Activated CD8-positive, alpha-beta T cell treated with anti-CD3 and anti-CD28 coated beads for 36 hours (primary cell): ENCODE measurements at regions not wholly inside any gene's neighbourhood (a gene's known extent, or its start where the extent isn't known, plus 50 kb on each side); places are given as distances from the start of the nearest gene placed in this dataset.
"Not testable (repeated sequence)": the region's sequence is repeated elsewhere in the genome, so short reads cannot be mapped to it uniquely, and the experiment has no call there.

Experiments used
- ATAC-seq: fragments of 200-7000 bp; cut with Tn5 transposase; one replicate; pipeline ENCODE4 v1.10.0; 2021; ENCODE audit warnings: mild to moderate bottlenecking, moderate library complexity
- CTCF ChIA-PET: fragments of 350-600 bp; sonication (Branson Sonifier 250); formaldehyde crosslinking; loops from one replicate; lab custom pipeline; 2021; ENCODE audit warnings: antibody characterized with exemption; lab: Charles Lee
- POLR2A ChIA-PET: fragments of 350-600 bp; sonication (Branson Sonifier 250); formaldehyde crosslinking; loops from one replicate; lab custom pipeline; 2021; ENCODE audit warnings: antibody characterized with exemption; lab: Charles Lee
- DNase-seq: peaks from one replicate; pipeline ENCODE4 v3.0.0-alpha.2; 2020
- H3K27ac Mint-ChIP-seq: one replicate; pipeline ENCODE4 v1.8.0; 2021; ENCODE audit warnings: mild to moderate bottlenecking, mixed read lengths
- H3K27me3 Mint-ChIP-seq: one replicate; pipeline ENCODE4 v1.8.0; 2021; ENCODE audit warnings: mixed read lengths
- H3K36me3 Mint-ChIP-seq: one replicate; pipeline ENCODE4 v1.8.0; 2021; ENCODE audit warnings: low read depth, mixed read lengths
- H3K4me1 Mint-ChIP-seq: one replicate; pipeline ENCODE4 v1.8.0; 2021; ENCODE audit warnings: low read depth, mixed read lengths
- H3K4me3 Mint-ChIP-seq: one replicate; pipeline ENCODE4 v1.8.0; 2021; ENCODE audit warnings: mild to moderate bottlenecking, moderate library complexity, mixed read lengths
- H3K9me3 Mint-ChIP-seq: one replicate; pipeline ENCODE4 v1.8.0; 2021; ENCODE audit warnings: mixed read lengths
- CTCF ChIP-seq: fragments of 200-600 bp; IDR thresholded peaks from one replicate; pipeline ENCODE4 v1.8.0; 2022; ENCODE audit warnings: antibody characterized with exemption, mild to moderate bottlenecking
- intact Hi-C: fragments of 100-400 bp; cut with micrococcal nuclease; formaldehyde crosslinking; loops from one replicate; pipeline ENCODE4 v1.10.0; 2022

DNA sequence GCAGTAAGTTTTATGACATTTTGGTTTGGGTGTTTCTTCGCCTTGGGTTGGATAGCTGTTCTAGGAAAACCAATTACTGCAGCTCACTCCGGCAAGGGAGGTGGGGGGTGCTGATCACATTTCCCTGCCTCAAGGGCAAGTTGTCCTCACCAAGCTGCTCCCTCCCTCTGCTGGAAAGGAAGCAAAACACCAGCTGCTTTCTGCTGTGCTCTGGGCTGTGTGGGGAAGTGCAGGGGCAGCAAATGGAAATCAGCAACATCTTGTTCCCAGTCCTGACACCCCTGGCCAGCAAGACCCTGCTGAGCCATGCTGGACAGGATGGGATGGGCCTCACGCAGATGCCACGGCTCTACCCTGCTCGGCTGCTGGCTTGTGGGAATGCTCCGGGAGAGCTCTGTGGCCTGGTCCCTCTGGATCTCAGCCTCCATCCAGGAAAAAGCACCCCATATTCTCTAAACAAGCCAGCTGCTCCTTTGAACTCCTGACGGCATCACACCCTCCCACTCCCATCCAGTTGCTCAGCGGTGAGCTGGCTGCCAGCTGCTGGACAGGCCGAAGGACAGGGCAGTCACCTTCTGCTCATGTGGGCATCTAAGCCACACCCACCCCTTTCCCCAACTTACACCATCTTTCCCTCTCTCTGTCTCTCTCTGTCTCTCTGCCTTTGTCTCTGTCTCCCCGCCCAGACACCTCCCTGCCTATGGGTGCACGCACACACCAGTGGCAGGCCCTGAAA is 52.4 kb upstream of the EIF5 start:
- Mint-ChIP-seq H3K36me3 (no peaks in the 10 kb centered on the region), H3K27me3 (peaks cover 52% of the 10 kb centered on the region), H3K27ac (no peak overlapping the region), H3K4me3 (no peak overlapping the region), H3K4me1 (peaks cover 3% of the 10 kb centered on the region), H3K9me3 (peaks cover 4% of the 10 kb centered on the region)
- CTCF ChIA-PET: interaction anchor here (1.8 kb wide), 1 partner anchor 177 kb away, joined by 8 read pairs; no protein-coding TSS in a partner anchor
- no peak for TF ChIP-seq CTCF
- intact Hi-C loops: no loop called here
- DNase-seq (no peak), ATAC-seq (no peak)
- POLR2A ChIA-PET: no interaction called here

- ATAC-seq, H3K9me3 Mint-ChIP-seq, H3K27ac Mint-ChIP-seq, H3K36me3 Mint-ChIP-seq, H3K4me3 Mint-ChIP-seq, DNase-seq, H3K4me1 Mint-ChIP-seq, intact Hi-C loops: not testable (repeated sequence)
- CTCF ChIA-PET: interaction anchor here (1.8 kb wide), 1 partner anchor 177 kb away, joined by 8 read pairs; no protein-coding TSS in a partner anchor
- POLR2A ChIA-PET: interaction anchor here (0.9 kb wide), 1 partner anchor 89 kb away, joined by 4 read pairs; no protein-coding TSS in a partner anchor
- H3K27me3 Mint-ChIP-seq: peaks cover 50% of the 10 kb centered on the region
These were observed 51.7 kb upstream of the EIF5 start for GRCh38 chr14:103282309-103282708.

DNA sequence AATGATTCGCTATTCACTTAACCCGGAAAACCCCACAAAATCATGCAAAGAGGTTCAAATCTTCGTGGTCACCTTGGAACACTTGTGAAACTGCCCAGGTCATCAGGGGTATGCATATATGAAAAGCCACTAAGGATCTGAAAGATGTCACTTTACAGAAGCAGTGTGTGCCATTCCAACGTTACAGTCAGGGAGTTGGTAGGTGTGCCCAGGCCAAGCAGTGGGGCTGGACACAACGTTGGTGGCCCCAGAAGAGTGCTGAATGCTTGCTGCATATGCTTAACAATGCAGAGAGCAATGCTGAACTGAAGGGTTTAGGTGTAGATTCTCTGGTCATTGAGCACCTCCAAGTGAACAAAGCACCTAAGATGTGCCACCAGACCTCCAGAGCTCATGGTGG is 51.1 kb upstream of the EIF5 start:
- H3K4me3 Mint-ChIP-seq: no peak overlapping the region
- H3K27ac Mint-ChIP-seq: no peak overlapping the region
- ChIA-PET CTCF (no interaction called here), POLR2A (interaction anchor here (0.9 kb wide), 1 partner anchor 89 kb away, joined by 4 read pairs; no protein-coding TSS in a partner anchor)
- H3K36me3 Mint-ChIP-seq: no peaks in the 10 kb centered on the region
- intact Hi-C loops: no loop called here
- no peak for ATAC-seq
- H3K4me1 Mint-ChIP-seq: peaks cover 3% of the 10 kb centered on the region
- DNase-seq: no peak
- no peak for TF ChIP-seq CTCF
- peaks cover 3% of the 10 kb centered on the region for H3K9me3 Mint-ChIP-seq
- H3K27me3 Mint-ChIP-seq: peaks cover 47% of the 10 kb centered on the region

GRCh38 chr14:103283916-103284315 is 50.1 kb upstream of the EIF5 start:
- no peaks in the 10 kb centered on the region for H3K9me3 Mint-ChIP-seq

More at GRCh38 chr14:103283916-103284315, 50.1 kb upstream of the EIF5 start:
- no peak for TF ChIP-seq CTCF
- Mint-ChIP-seq H3K4me1 (peaks cover 3% of the 10 kb centered on the region), H3K36me3 (no peaks in the 10 kb centered on the region), H3K27ac (no peak overlapping the region), H3K27me3 (peaks cover 43% of the 10 kb centered on the region), H3K4me3 (no peak overlapping the region)
- DNase-seq: no peak
- ChIA-PET CTCF (no interaction called here), POLR2A (no interaction called here)
- intact Hi-C loops: no loop called here
- no peak for ATAC-seq
